MM.1S (cell line): ENCODE measurements at regions not wholly inside any gene's neighbourhood (a gene's known extent, or its start where the extent isn't known, plus 50 kb on each side); places are given as distances from the start of the nearest gene placed in this dataset.
"Not testable (repeated sequence)": the region's sequence is repeated elsewhere in the genome, so short reads cannot be mapped to it uniquely, and the experiment has no call there.

Experiments used
- DNase-seq: peaks from one replicate; pipeline ENCODE4 v3.0.0-alpha.2; 2015
- H2AFZ ChIP-seq: fragments of 300-600 bp; sonication (generic); 2 replicates; pipeline ENCODE4 v1.6.0; 2016; ENCODE audit warnings: antibody characterized with exemption, low read length
- H3F3A ChIP-seq: fragments of 300-600 bp; sonication (generic); 2 replicates; pipeline ENCODE4 v1.6.1; 2016; ENCODE audit warnings: mild to moderate bottlenecking, antibody characterized with exemption, low read length, moderate library complexity, mixed read lengths; ENCODE audit not compliant: insufficient read depth
- H3K27ac ChIP-seq: fragments of 300-600 bp; sonication (generic); 2 replicates; pipeline ENCODE4 v1.5.1; 2016; ENCODE audit warnings: mild to moderate bottlenecking, low read length
- H3K27me3 ChIP-seq: fragments of 300-600 bp; sonication (generic); replicated peaks from 2 replicates; pipeline ENCODE4 v1.6.0; 2016; ENCODE audit warnings: low read length; ENCODE audit not compliant: insufficient read depth
- H3K36me3 ChIP-seq: fragments of 300-600 bp; sonication (generic); replicated peaks from 2 replicates; pipeline ENCODE4 v1.6.1; 2016; ENCODE audit warnings: mild to moderate bottlenecking, low read length, mixed read lengths; ENCODE audit not compliant: insufficient read depth
- H3K4me1 ChIP-seq: fragments of 300-600 bp; sonication (generic); 2 replicates; pipeline ENCODE4 v1.6.1; 2016; ENCODE audit warnings: low read length, mixed read lengths
- H3K4me2 ChIP-seq: fragments of 300-600 bp; sonication (generic); 2 replicates; pipeline ENCODE4 v1.6.0; 2016; ENCODE audit warnings: low read depth, low read length
- H3K4me3 ChIP-seq: fragments of 300-600 bp; sonication (generic); 2 replicates; pipeline ENCODE4 v1.5.1; 2016; ENCODE audit warnings: low read length, mixed read lengths
- H3K79me2 ChIP-seq: fragments of 300-600 bp; sonication (generic); 2 replicates; pipeline ENCODE4 v1.6.1; 2016; ENCODE audit warnings: mixed run types, low read length, mixed read lengths
- H3K9ac ChIP-seq: fragments of 300-600 bp; sonication (generic); 2 replicates; pipeline ENCODE4 v1.6.1; 2016; ENCODE audit warnings: low read length, mixed read lengths
- H3K9me2 ChIP-seq: fragments of 300-600 bp; sonication (generic); replicated peaks from 2 replicates; pipeline ENCODE4 v1.6.1; 2016; ENCODE audit warnings: mild to moderate bottlenecking, low read length, mixed read lengths; ENCODE audit not compliant: insufficient read depth
- H3K9me3 ChIP-seq: fragments of 300-600 bp; sonication (generic); replicated peaks from 2 replicates; pipeline ENCODE4 v1.6.1; 2016; ENCODE audit warnings: mild to moderate bottlenecking, low read length, mixed read lengths; ENCODE audit not compliant: insufficient read depth
- H4K20me1 ChIP-seq: fragments of 300-600 bp; sonication (generic); 2 replicates; pipeline ENCODE4 v1.6.1; 2016; ENCODE audit warnings: mild to moderate bottlenecking, low read length, moderate library complexity, mixed read lengths; ENCODE audit not compliant: insufficient read depth
- CTCF ChIP-seq: fragments of 300-600 bp; sonication (generic); IDR thresholded peaks from 2 replicates; pipeline ENCODE4 v1.5.1; 2016; ENCODE audit warnings: antibody characterized with exemption, low read length, mixed read lengths
- EZH2 ChIP-seq: fragments of 300-600 bp; sonication (generic); optimal IDR thresholded peaks from 2 replicates; pipeline ENCODE3; 2017; ENCODE audit warnings: low read depth, mild to moderate bottlenecking, antibody characterized with exemption, low read length, mixed read lengths
- EZH2phosphoT487 ChIP-seq: fragments of 300-600 bp; sonication (generic); IDR thresholded peaks from 2 replicates; pipeline ENCODE4 v1.6.1; 2018; ENCODE audit warnings: antibody characterized with exemption, low read length

GRCh38 chr5:163321511-163321910, 115.9 kb upstream of the CCNG1 start:
- H3K27me3 ChIP-seq = no peaks in the 10 kb centered on the region
- no peaks in the 10 kb centered on the region for H3K79me2 ChIP-seq
- H4K20me1 ChIP-seq = no peaks in the 10 kb centered on the region
- TF ChIP-seq CTCF (no peak), EZH2phosphoT487 (no peak), EZH2 (no peak)
- H3K9me2 ChIP-seq = no peaks in the 10 kb centered on the region
- H2AFZ ChIP-seq = no peak overlapping the region
- H3K27ac ChIP-seq = no peak overlapping the region
- H3K4me2 ChIP-seq = no peak overlapping the region
- no peaks in the 10 kb centered on the region for H3F3A ChIP-seq
- no peaks in the 10 kb centered on the region for H3K4me1 ChIP-seq
- H3K4me3 ChIP-seq = no peak overlapping the region
- no peak overlapping the region for H3K9ac ChIP-seq
- no peak for DNase-seq
- H3K36me3 ChIP-seq = no peaks in the 10 kb centered on the region
- H3K9me3 ChIP-seq = no peaks in the 10 kb centered on the region

- H4K20me1 ChIP-seq = no peaks in the 10 kb centered on the region
- no peaks in the 10 kb centered on the region for H3K9me3 ChIP-seq
- H3K27ac ChIP-seq = no peak overlapping the region
- H3K36me3 ChIP-seq = no peaks in the 10 kb centered on the region
- DNase-seq = no peak
- no peaks in the 10 kb centered on the region for H3K27me3 ChIP-seq
- TF ChIP-seq CTCF (no peak), EZH2phosphoT487 (no peak), EZH2 (no peak)
- H3F3A ChIP-seq = no peaks in the 10 kb centered on the region
- H3K4me3 ChIP-seq = no peak overlapping the region
- no peak overlapping the region for H3K9ac ChIP-seq
- no peaks in the 10 kb centered on the region for H3K9me2 ChIP-seq
- no peak overlapping the region for H2AFZ ChIP-seq
- no peak overlapping the region for H3K4me2 ChIP-seq
- H3K4me1 ChIP-seq = no peaks in the 10 kb centered on the region
- H3K79me2 ChIP-seq = no peaks in the 10 kb centered on the region
Observed at GRCh38 chr5:163330723-163331668, 106.4 kb upstream of the CCNG1 start.

DNA sequence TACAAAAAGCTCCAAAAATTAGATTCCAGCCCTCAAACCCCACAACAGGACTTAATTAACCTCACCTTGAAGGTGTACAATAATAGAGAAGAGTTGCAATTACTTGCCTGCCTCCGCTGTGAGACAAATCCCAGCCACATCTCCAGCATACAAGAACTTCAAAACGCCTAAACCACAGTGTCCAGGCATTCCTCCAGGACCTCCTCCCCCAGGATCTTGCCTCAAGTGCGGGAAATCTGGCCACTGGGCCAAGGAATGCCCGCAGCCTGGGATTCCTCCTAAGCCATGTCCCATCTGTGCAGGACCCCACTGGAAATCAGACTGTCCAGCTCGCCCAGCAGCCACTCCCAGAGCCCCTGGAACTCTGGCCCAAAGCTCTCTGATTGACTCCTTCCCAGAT, 101.3 kb upstream of the CCNG1 start:
- not testable (repeated sequence) for DNase-seq, H3K27me3 ChIP-seq, H3K79me2 ChIP-seq, H3K4me3 ChIP-seq, H3F3A ChIP-seq, H3K4me2 ChIP-seq, H3K9ac ChIP-seq, H4K20me1 ChIP-seq, H3K9me3 ChIP-seq, H3K27ac ChIP-seq, H3K9me2 ChIP-seq, H3K4me1 ChIP-seq, H2AFZ ChIP-seq, H3K36me3 ChIP-seq

DNA sequence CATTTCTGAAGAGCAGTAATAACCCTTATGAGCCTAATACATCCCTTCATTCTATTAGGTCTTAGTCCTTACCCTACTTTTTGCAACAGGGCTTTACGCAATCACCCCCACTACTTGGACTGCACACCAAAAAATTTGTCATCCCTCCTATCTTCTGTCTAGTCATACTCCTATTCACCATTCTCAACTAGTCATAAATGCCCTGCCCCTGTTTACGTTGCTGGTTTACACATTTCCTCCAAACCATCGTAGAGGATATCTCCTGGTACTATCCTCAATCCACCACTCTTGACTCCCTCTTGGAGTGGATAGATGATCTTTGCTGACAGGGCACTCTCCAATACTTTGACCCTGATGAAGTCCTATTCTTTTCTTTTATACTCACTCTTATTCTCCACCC, 98.2 kb upstream of the CCNG1 start:
- no peak for DNase-seq
- no peaks in the 10 kb centered on the region for H3K27me3 ChIP-seq

DNA sequence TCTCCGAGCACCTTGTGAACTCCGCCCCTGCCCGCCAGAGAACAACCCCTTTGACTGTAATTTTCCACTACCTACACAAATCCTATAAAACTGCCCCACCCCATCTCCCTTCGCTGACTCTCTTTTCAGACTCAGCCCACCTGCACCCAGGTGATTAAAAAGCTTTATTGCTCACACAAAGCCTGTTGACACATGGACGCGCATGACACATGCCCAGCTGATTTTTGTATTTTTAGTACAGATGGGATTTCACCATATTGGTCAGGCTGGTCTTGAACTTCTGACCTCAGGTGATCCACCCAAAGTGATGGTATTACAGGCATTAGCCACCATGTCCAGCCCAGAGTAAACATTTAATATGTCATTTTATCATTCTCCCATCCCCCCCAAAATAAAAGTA, 97.0 kb upstream of the CCNG1 start:
- H3K27ac ChIP-seq, H3K9me3 ChIP-seq, H3K4me3 ChIP-seq, H3K4me2 ChIP-seq, H4K20me1 ChIP-seq, DNase-seq, H3K9me2 ChIP-seq, H3K79me2 ChIP-seq, H3F3A ChIP-seq, H3K4me1 ChIP-seq, H3K36me3 ChIP-seq, H3K27me3 ChIP-seq, H2AFZ ChIP-seq, H3K9ac ChIP-seq: not testable (repeated sequence)

More for the DNA sequence above, 98.2 kb upstream of the CCNG1 start:
- Histone ChIP-seq H3K4me2 (no peak overlapping the region), H3K9me3 (no peaks in the 10 kb centered on the region), H3K9ac (no peak overlapping the region), H3K4me1 (no peaks in the 10 kb centered on the region), H3K79me2 (no peaks in the 10 kb centered on the region), H3K36me3 (no peaks in the 10 kb centered on the region), H4K20me1 (no peaks in the 10 kb centered on the region), H3K4me3 (no peak overlapping the region), H3K9me2 (no peaks in the 10 kb centered on the region), H3F3A (no peaks in the 10 kb centered on the region), H2AFZ (no peak overlapping the region), H3K27ac (no peak overlapping the region)
- TF ChIP-seq EZH2phosphoT487 = no peak
- TF ChIP-seq CTCF = no peak
- TF ChIP-seq EZH2 = no peak
